ENCODE measurements at regions not wholly inside any gene's neighbourhood (a gene's known extent, or its start where the extent isn't known, plus 50 kb on each side); places are given as distances from the start of the nearest gene placed in this dataset.
"Not testable (repeated sequence)": the region's sequence is repeated elsewhere in the genome, so short reads cannot be mapped to it uniquely, and the experiment has no call there.

GRCh38 chr18:75884728-75885127 is 457.2 kb upstream of the SMIM21 start:
- no peak for DNase-seq

- DNase-seq: peak; percentile 92
Observed at GRCh38 chr18:75880925-75881504, 453.5 kb upstream of the SMIM21 start.

- peak; percentile 38 for DNase-seq
Observed at GRCh38 chr18:75880266-75880665, 452.8 kb upstream of the SMIM21 start.

GRCh38 chr18:75879196-75879595 is 451.7 kb upstream of the SMIM21 start:
- DNase-seq: no peak

- peak; percentile 11 for DNase-seq
Observed at GRCh38 chr18:75875559-75875958, 448.1 kb upstream of the SMIM21 start.

- DNase-seq: peak; percentile 96
Observed at GRCh38 chr18:75874401-75875089, 447.0 kb upstream of the SMIM21 start.

GRCh38 chr18:75871596-75871995 is 444.1 kb upstream of the SMIM21 start:
- no peak for DNase-seq

GRCh38 chr18:75869162-75869561 is 441.7 kb upstream of the SMIM21 start:
- no peak for DNase-seq

- no peak for DNase-seq
Observed at GRCh38 chr18:75868031-75868430, 440.5 kb upstream of the SMIM21 start.

- no peak for DNase-seq
Observed at GRCh38 chr18:75865639-75866038, 438.1 kb upstream of the SMIM21 start.

GRCh38 chr18:75864816-75865215 is 437.3 kb upstream of the SMIM21 start:
- no peak for DNase-seq

GRCh38 chr18:75863696-75864095 is 436.2 kb upstream of the SMIM21 start:
- DNase-seq: peak; percentile 60

- DNase-seq: no peak
Observed at GRCh38 chr18:75862458-75862857, 435.0 kb upstream of the SMIM21 start.

GRCh38 chr18:75860166-75860565 is 432.7 kb upstream of the SMIM21 start:
- DNase-seq: no peak

GRCh38 chr18:75859533-75859932 is 432.0 kb upstream of the SMIM21 start:
- DNase-seq: no peak

GRCh38 chr18:75858754-75859153 is 431.3 kb upstream of the SMIM21 start:
- no peak for DNase-seq

- DNase-seq: no peak
Observed at GRCh38 chr18:75857558-75857957, 430.1 kb upstream of the SMIM21 start.

GRCh38 chr18:75854808-75855207 is 427.3 kb upstream of the SMIM21 start:
- no peak for DNase-seq

GRCh38 chr18:75854174-75854573 is 426.7 kb upstream of the SMIM21 start:
- DNase-seq: peak; percentile 55

- no peak for DNase-seq
Observed at GRCh38 chr18:75846321-75846720, 418.8 kb upstream of the SMIM21 start.

GRCh38 chr18:75845413-75845812 is 417.9 kb upstream of the SMIM21 start:
- no peak for DNase-seq

- no peak for DNase-seq
Observed at GRCh38 chr18:75844146-75844545, 416.6 kb upstream of the SMIM21 start.

- DNase-seq: no peak
Observed at GRCh38 chr18:75840131-75840530, 412.6 kb upstream of the SMIM21 start.

- not testable (repeated sequence) for DNase-seq
Observed at GRCh38 chr18:75839686-75840085, 412.2 kb upstream of the SMIM21 start.

- no peak for DNase-seq
Observed at GRCh38 chr18:75839041-75839440, 411.5 kb upstream of the SMIM21 start.
